CD4-positive, CD25-positive, alpha-beta regulatory T cell (primary cell): ENCODE measurements at regions not wholly inside any gene's neighbourhood (a gene's known extent, or its start where the extent isn't known, plus 50 kb on each side); places are given as distances from the start of the nearest gene placed in this dataset.

Source experiments
- ATAC-seq, 2 donors: fragments of 150-1000 bp; cut with Tn5 transposase; one replicate each; pipeline ENCODE4 v1.10.0; 2021; ENCODE audit warnings: low read depth in 2 of 2, moderate number of reproducible peaks in 2 of 2, moderate library complexity in 1 of 2
- DNase-seq, 3 donors: peaks; one replicate each; pipeline versions ENCODE4 v3.0.0 to v3.0.0-alpha.2; 2012 to 2022; ENCODE audit warnings: mixed read lengths in 1 of 3
- H3K27ac ChIP-seq: one replicate; pipeline ENCODE4 v1.7.0; 2013; ENCODE audit warnings: mild to moderate bottlenecking, low read length; ENCODE audit not compliant: insufficient read depth, poor library complexity, severe bottlenecking
- H3K27me3 ChIP-seq: one replicate; pipeline ENCODE4 v1.7.0; 2013; ENCODE audit warnings: low read length; ENCODE audit not compliant: control insufficient read depth, insufficient read depth
- H3K36me3 ChIP-seq: one replicate; pipeline ENCODE4 v1.7.0; 2013; ENCODE audit warnings: mild to moderate bottlenecking, low read length, moderate library complexity; ENCODE audit not compliant: control insufficient read depth, insufficient read depth
- H3K4me1 ChIP-seq: 2 replicates; pipeline ENCODE4 v1.7.0; 2013; ENCODE audit warnings: mild to moderate bottlenecking, low read length; ENCODE audit not compliant: insufficient read depth, control insufficient read depth, poor library complexity, severe bottlenecking
- H3K4me3 ChIP-seq: one replicate; pipeline ENCODE4 v1.7.0; 2013; ENCODE audit warnings: low read depth, mild to moderate bottlenecking, low read length, moderate library complexity
- H3K9me3 ChIP-seq, 2 experiments: 1 replicate in 1 of 2; 2 replicates in 1 of 2; pipeline ENCODE4 v1.7.0; 2013; ENCODE audit warnings: low read length in 2 of 2, mild to moderate bottlenecking in 1 of 2, moderate library complexity in 1 of 2; ENCODE audit not compliant: control insufficient read depth in 2 of 2
- H3K27ac Mint-ChIP-seq, 3 donors: one replicate each; pipeline ENCODE4 v1.8.0; 2020 to 2022; ENCODE audit warnings: mild to moderate bottlenecking in 3 of 3, mixed read lengths in 3 of 3, moderate library complexity in 2 of 3
- H3K27me3 Mint-ChIP-seq: one replicate; pipeline ENCODE4 v1.8.0; 2022; ENCODE audit warnings: mild to moderate bottlenecking, mixed read lengths
- H3K36me3 Mint-ChIP-seq: one replicate; pipeline ENCODE4 v1.8.0; 2020; ENCODE audit warnings: mixed read lengths
- H3K4me1 Mint-ChIP-seq, 4 donors: one replicate each; pipeline ENCODE4 v1.8.0; 2020 to 2022; ENCODE audit warnings: mixed read lengths in 4 of 4, mild to moderate bottlenecking in 1 of 4
- H3K4me3 Mint-ChIP-seq, 4 donors: one replicate each; pipeline ENCODE4 v1.8.0; 2020 to 2022; ENCODE audit warnings: mild to moderate bottlenecking in 4 of 4, mixed read lengths in 4 of 4, moderate library complexity in 3 of 4
- H3K9me3 Mint-ChIP-seq, 7 donors: one replicate each; pipeline ENCODE4 v1.8.0; 2020 to 2022; ENCODE audit warnings: mixed read lengths in 7 of 7, mild to moderate bottlenecking in 3 of 7, moderate library complexity in 2 of 7

GRCh38 chr16:77617996-77618395 lies 104.3 kb upstream of the NUDT7 start:
- Histone ChIP-seq H3K9me3 (no peaks in the 10 kb centered on the region), H3K27ac (no peak overlapping the region), H3K4me1 (no peaks in the 10 kb centered on the region), H3K36me3 (no peaks in the 10 kb centered on the region), H3K4me3 (no peak overlapping the region), H3K27me3 (no peaks in the 10 kb centered on the region)
- ATAC-seq (no peak), DNase-seq (no peak)
- Mint-ChIP-seq H3K27ac (no peak overlapping the region), H3K4me1 (no peaks in the 10 kb centered on the region), H3K4me3 (no peak overlapping the region), H3K27me3 (no peaks in the 10 kb centered on the region), H3K9me3 (peaks cover 0 to 5% (median 0%) of the 10 kb centered on the region in 7 donors), H3K36me3 (no peaks in the 10 kb centered on the region)

GRCh38 chr16:77618951-77619350 lies 103.4 kb upstream of the NUDT7 start:
- Mint-ChIP-seq H3K27me3 (no peaks in the 10 kb centered on the region), H3K36me3 (no peaks in the 10 kb centered on the region), H3K4me3 (no peak overlapping the region), H3K9me3 (peaks cover 0 to 7% (median 0%) of the 10 kb centered on the region in 7 donors), H3K4me1 (no peaks in the 10 kb centered on the region), H3K27ac (no peak overlapping the region)
- no peaks in the 10 kb centered on the region for H3K36me3 ChIP-seq
- no peak overlapping the region for H3K27ac ChIP-seq
- H3K4me3 ChIP-seq, result no peak overlapping the region
- ATAC-seq (no peak), DNase-seq (no peak)
- no peaks in the 10 kb centered on the region for H3K9me3 ChIP-seq
- no peaks in the 10 kb centered on the region for H3K27me3 ChIP-seq
- H3K4me1 ChIP-seq, result no peaks in the 10 kb centered on the region

- Histone ChIP-seq H3K4me3 (no peak overlapping the region), H3K9me3 (no peaks in the 10 kb centered on the region), H3K4me1 (no peaks in the 10 kb centered on the region), H3K27ac (no peak overlapping the region), H3K36me3 (no peaks in the 10 kb centered on the region), H3K27me3 (no peaks in the 10 kb centered on the region)
- no peak overlapping the region for H3K4me3 Mint-ChIP-seq
- peaks cover 0 to 10% (median 0%) of the 10 kb centered on the region in 7 donors for H3K9me3 Mint-ChIP-seq
- H3K4me1 Mint-ChIP-seq, result no peaks in the 10 kb centered on the region
- ATAC-seq (no peak), DNase-seq (no peak)
- no peaks in the 10 kb centered on the region for H3K36me3 Mint-ChIP-seq
- no peak overlapping the region for H3K27ac Mint-ChIP-seq
- peaks cover 6% of the 10 kb centered on the region for H3K27me3 Mint-ChIP-seq
Measured at GRCh38 chr16:77624085-77624484, 98.2 kb upstream of the NUDT7 start.

- H3K27me3 ChIP-seq, result no peaks in the 10 kb centered on the region
- H3K4me3 ChIP-seq, result no peak overlapping the region
- peaks cover 17% of the 10 kb centered on the region for H3K27me3 Mint-ChIP-seq
- no peak overlapping the region for H3K4me3 Mint-ChIP-seq
- ATAC-seq (no peak), DNase-seq (no peak)
- H3K36me3 ChIP-seq, result no peaks in the 10 kb centered on the region
- H3K9me3 ChIP-seq, result no peaks in the 10 kb centered on the region
- no peaks in the 10 kb centered on the region for H3K9me3 Mint-ChIP-seq
- H3K27ac ChIP-seq, result no peak overlapping the region
- no peaks in the 10 kb centered on the region for H3K36me3 Mint-ChIP-seq
- no peaks in the 10 kb centered on the region for H3K4me1 ChIP-seq
- H3K27ac Mint-ChIP-seq, result no peak overlapping the region
- no peaks in the 10 kb centered on the region for H3K4me1 Mint-ChIP-seq
Measured at GRCh38 chr16:77636615-77637014, 85.7 kb upstream of the NUDT7 start.

GRCh38 chr16:77637940-77638339 lies 84.4 kb upstream of the NUDT7 start:
- H3K27ac ChIP-seq, result no peak overlapping the region
- no peaks in the 10 kb centered on the region for H3K27me3 ChIP-seq
- no peaks in the 10 kb centered on the region for H3K9me3 Mint-ChIP-seq
- H3K27me3 Mint-ChIP-seq, result peaks cover 14% of the 10 kb centered on the region
- no peaks in the 10 kb centered on the region for H3K4me1 Mint-ChIP-seq
- ATAC-seq, result no peak
- no peaks in the 10 kb centered on the region for H3K9me3 ChIP-seq
- H3K4me1 ChIP-seq, result no peaks in the 10 kb centered on the region
- no peaks in the 10 kb centered on the region for H3K36me3 ChIP-seq
- H3K4me3 Mint-ChIP-seq, result no peak overlapping the region
- no peaks in the 10 kb centered on the region for H3K36me3 Mint-ChIP-seq
- DNase-seq, result no peak
- no peak overlapping the region for H3K27ac Mint-ChIP-seq
- no peak overlapping the region for H3K4me3 ChIP-seq

- Histone ChIP-seq H3K9me3 (no peaks in the 10 kb centered on the region), H3K27ac (no peak overlapping the region), H3K4me1 (no peaks in the 10 kb centered on the region), H3K27me3 (no peaks in the 10 kb centered on the region), H3K4me3 (no peak overlapping the region), H3K36me3 (no peaks in the 10 kb centered on the region)
- Mint-ChIP-seq H3K9me3 (no peaks in the 10 kb centered on the region), H3K4me3 (no peak overlapping the region), H3K27ac (no peak overlapping the region), H3K36me3 (no peaks in the 10 kb centered on the region), H3K27me3 (peaks cover 5% of the 10 kb centered on the region), H3K4me1 (peaks cover 0 to 1% (median 0%) of the 10 kb centered on the region in 4 donors)
- DNase-seq, result no peak
- ATAC-seq, result no peak
Measured at GRCh38 chr16:77643176-77643575, 79.1 kb upstream of the NUDT7 start.

GRCh38 chr16:77645764-77646163 lies 76.5 kb upstream of the NUDT7 start:
- ATAC-seq (no peak), DNase-seq (no peak)
- Histone ChIP-seq H3K36me3 (no peaks in the 10 kb centered on the region), H3K4me3 (no peak overlapping the region), H3K27ac (no peak overlapping the region), H3K27me3 (no peaks in the 10 kb centered on the region), H3K9me3 (no peaks in the 10 kb centered on the region), H3K4me1 (no peaks in the 10 kb centered on the region)
- no peak overlapping the region for H3K4me3 Mint-ChIP-seq
- no peak overlapping the region for H3K27ac Mint-ChIP-seq
- H3K27me3 Mint-ChIP-seq, result no peaks in the 10 kb centered on the region
- H3K36me3 Mint-ChIP-seq, result no peaks in the 10 kb centered on the region
- H3K9me3 Mint-ChIP-seq, result peaks cover 0 to under 1% (median 0%) of the 10 kb centered on the region in 7 donors
- peaks cover 0 to 1% (median 0%) of the 10 kb centered on the region in 4 donors for H3K4me1 Mint-ChIP-seq

- Histone ChIP-seq H3K27me3 (no peaks in the 10 kb centered on the region), H3K4me1 (no peaks in the 10 kb centered on the region), H3K36me3 (no peaks in the 10 kb centered on the region), H3K9me3 (no peaks in the 10 kb centered on the region), H3K27ac (no peak overlapping the region), H3K4me3 (no peak overlapping the region)
- H3K4me3 Mint-ChIP-seq, result no peak overlapping the region
- H3K36me3 Mint-ChIP-seq, result no peaks in the 10 kb centered on the region
- DNase-seq (no peak), ATAC-seq (no peak)
- no peak overlapping the region for H3K27ac Mint-ChIP-seq
- H3K9me3 Mint-ChIP-seq, result peaks cover 0 to 4% (median 0%) of the 10 kb centered on the region in 7 donors
- peaks cover 0 to 1% (median 0%) of the 10 kb centered on the region in 4 donors for H3K4me1 Mint-ChIP-seq
- H3K27me3 Mint-ChIP-seq, result no peaks in the 10 kb centered on the region
Measured at GRCh38 chr16:77647726-77648125, 74.6 kb upstream of the NUDT7 start.
